H1 (cell line): ENCODE measurements at regions not wholly inside any gene's neighbourhood (a gene's known extent, or its start where the extent isn't known, plus 50 kb on each side); places are given as distances from the start of the nearest gene placed in this dataset.
A peak's percentile ranks its signal among the peaks of the same experiment; 100 is the strongest.

Source experiments
- CTCF ChIA-PET: fragments of 300-600 bp; sonication (Branson Sonifier 250); formaldehyde crosslinking; loops from one replicate; lab custom pipeline; 2021; ENCODE audit not compliant: partially characterized antibody; lab: Charles Lee
- POLR2A ChIA-PET: fragments of 300-600 bp; sonication (Branson Sonifier 250); formaldehyde crosslinking; loops from one replicate; lab custom pipeline; 2021; ENCODE audit warnings: inconsistent platforms; ENCODE audit not compliant: partially characterized antibody; lab: Charles Lee
- DNase-seq, 2 experiments: peaks; one replicate each; pipeline versions ENCODE4 v3.0.0 to v3.0.0-alpha.2; 2010 to 2022; ENCODE audit warnings: low spot score in 2 of 2, low read depth in 1 of 2, mixed read lengths in 1 of 2
- FAIRE-seq: peaks from 2 replicates; lab custom pipeline; 2011; peaks lifted over from hg19 to GRCh38; lab: Jason Lieb, UNC
- H2AFZ ChIP-seq: 2 replicates; pipeline ENCODE4 v1.8.1; 2012; ENCODE audit warnings: low read length, inconsistent platforms
- H2AK5ac ChIP-seq: 2 replicates; pipeline ENCODE4 v1.6.1; 2013; ENCODE audit warnings: low read depth, low read length
- H2BK120ac ChIP-seq: replicated peaks from 2 replicates; pipeline ENCODE3; 2013; ENCODE audit warnings: low read depth, low read length, inconsistent platforms
- H2BK12ac ChIP-seq: 2 replicates; pipeline ENCODE4 v1.6.1; 2013; ENCODE audit warnings: low read depth, low read length
- H2BK15ac ChIP-seq: 2 replicates; pipeline ENCODE4 v1.6.1; 2013; ENCODE audit warnings: low read length
- H2BK20ac ChIP-seq: 2 replicates; pipeline ENCODE4 v1.6.1; 2013; ENCODE audit warnings: low read length
- H2BK5ac ChIP-seq: 2 replicates; pipeline ENCODE4 v1.6.1; 2013; ENCODE audit warnings: low read depth, low read length
- H3K14ac ChIP-seq: 2 replicates; pipeline ENCODE4 v1.6.1; 2013; ENCODE audit warnings: inconsistent platforms; ENCODE audit not compliant: insufficient read length
- H3K18ac ChIP-seq: 2 replicates; pipeline ENCODE4 v1.6.1; 2013; ENCODE audit warnings: low read length; ENCODE audit errors: extremely low read depth
- H3K23ac ChIP-seq: 2 replicates; pipeline ENCODE4 v1.6.1; 2013; ENCODE audit warnings: inconsistent platforms; ENCODE audit not compliant: insufficient read length
- H3K23me2 ChIP-seq: 2 replicates; pipeline ENCODE4 v1.6.1; 2013; ENCODE audit warnings: low read depth, low read length
- H3K27ac ChIP-seq: 2 replicates; pipeline ENCODE4 v1.6.1; 2011; ENCODE audit warnings: low read depth, low read length, inconsistent platforms
- H3K27me3 ChIP-seq, 4 experiments: replicated peaks in 1 of 4; 1 replicate in 1 of 4; 2 replicates in 3 of 4; pipeline versions ENCODE4 v1.6.1 to v1.8.1; 2011 to 2013; ENCODE audit warnings: low read length in 3 of 4, mild to moderate bottlenecking in 3 of 4, inconsistent platforms in 2 of 4, mixed read lengths in 2 of 4, moderate library complexity in 1 of 4; ENCODE audit not compliant: control insufficient read depth in 3 of 4, insufficient read depth in 3 of 4; ENCODE audit errors: extremely low read depth in 1 of 4
- H3K36me3 ChIP-seq, 4 experiments: 2 replicates each; pipeline versions ENCODE4 v1.6.1 to v1.8.1; 2011 to 2013; ENCODE audit warnings: mild to moderate bottlenecking in 4 of 4, low read length in 3 of 4, moderate library complexity in 2 of 4, control low read depth in 1 of 4, inconsistent platforms in 1 of 4; ENCODE audit not compliant: insufficient read depth in 4 of 4, control insufficient read depth in 2 of 4
- H3K4ac ChIP-seq: replicated peaks from 2 replicates; pipeline ENCODE3; 2013; ENCODE audit warnings: low read length, low read depth, mixed read lengths, inconsistent platforms; ENCODE audit not compliant: insufficient read length
- H3K4me1 ChIP-seq, 4 experiments: replicated peaks in 1 of 4; 1 replicate in 1 of 4; 2 replicates in 3 of 4; pipeline versions ENCODE4 v1.6.1 to v1.8.1; 2011 to 2013; ENCODE audit warnings: low read length in 3 of 4, inconsistent platforms in 2 of 4, mixed read lengths in 1 of 4; ENCODE audit not compliant: insufficient read depth in 4 of 4, control insufficient read depth in 3 of 4
- H3K4me2 ChIP-seq, 2 experiments: 2 replicates each; pipeline versions ENCODE4 v1.6.1 to v1.8.1; 2011 to 2013; ENCODE audit warnings: low read depth in 2 of 2, low read length in 2 of 2, control low read depth in 1 of 2, inconsistent platforms in 1 of 2, mild to moderate bottlenecking in 1 of 2; ENCODE audit not compliant: insufficient read depth in 1 of 2
- H3K4me3 ChIP-seq, 4 experiments: fragments of 200-600, 300-600 bp in 1 of 4; sonication (generic), shearing (Covaris generic), sonication (Bioruptor Twin) in 1 of 4; 2 replicates each; pipeline versions ENCODE4 v1.5.1 to v1.8.1; 2011 to 2016; ENCODE audit warnings: low read length in 4 of 4, low read depth in 3 of 4, control low read depth in 2 of 4, inconsistent platforms in 2 of 4, mild to moderate bottlenecking in 2 of 4, mixed read lengths in 1 of 4, moderate library complexity in 1 of 4; ENCODE audit not compliant: insufficient read depth in 2 of 4; ENCODE audit errors: extremely low read depth in 1 of 4
- H3K56ac ChIP-seq: replicated peaks from 2 replicates; pipeline ENCODE3; 2013; ENCODE audit warnings: low read depth, mild to moderate bottlenecking, mixed read lengths, low read length, inconsistent platforms; ENCODE audit not compliant: insufficient read length
- H3K79me1 ChIP-seq: 2 replicates; pipeline ENCODE4 v1.6.1; 2013; ENCODE audit warnings: low read depth, low read length, control low read depth
- H3K79me2 ChIP-seq, 2 experiments: 2 replicates each; pipeline versions ENCODE4 v1.6.1 to v1.8.1; 2012 to 2013; ENCODE audit warnings: low read length in 2 of 2, mild to moderate bottlenecking in 2 of 2, inconsistent platforms in 1 of 2; ENCODE audit not compliant: insufficient read depth in 2 of 2, control insufficient read depth in 1 of 2
- H3K9ac ChIP-seq, 4 experiments: replicated peaks in 1 of 4; 1 replicate in 1 of 4; 2 replicates in 3 of 4; pipeline versions ENCODE4 v1.6.1 to v1.8.1; 2011 to 2013; ENCODE audit warnings: low read depth in 3 of 4, low read length in 3 of 4, control low read depth in 2 of 4, mild to moderate bottlenecking in 2 of 4, moderate library complexity in 2 of 4, inconsistent platforms in 1 of 4; ENCODE audit errors: extremely low read depth in 1 of 4
- H3K9me3 ChIP-seq, 2 experiments: 2 replicates each; pipeline versions ENCODE4 v1.6.1 to v1.8.1; 2012 to 2013; ENCODE audit warnings: mild to moderate bottlenecking in 2 of 2, moderate library complexity in 2 of 2, control low read depth in 1 of 2, inconsistent platforms in 1 of 2, low read depth in 1 of 2, low read length in 1 of 2, mixed read lengths in 1 of 2; ENCODE audit not compliant: insufficient read depth in 2 of 2
- H4K20me1 ChIP-seq, 2 experiments: replicated peaks in 1 of 2; 2 replicates each; pipeline versions ENCODE3 to v1.8.1; 2011 to 2013; ENCODE audit warnings: inconsistent platforms in 2 of 2, low read length in 2 of 2, mild to moderate bottlenecking in 1 of 2; ENCODE audit not compliant: insufficient read depth in 2 of 2, control insufficient read depth in 1 of 2
- H4K5ac ChIP-seq: 2 replicates; pipeline ENCODE4 v1.6.1; 2013; ENCODE audit warnings: low read length, low read depth, mixed read lengths, inconsistent platforms; ENCODE audit not compliant: insufficient read length
- H4K8ac ChIP-seq: 2 replicates; pipeline ENCODE4 v1.8.0; 2013; ENCODE audit warnings: mild to moderate bottlenecking, moderate library complexity, low read length, inconsistent platforms; ENCODE audit not compliant: insufficient read depth; ENCODE audit errors: extremely low read depth
- H4K91ac ChIP-seq: replicated peaks from 2 replicates; pipeline ENCODE3; 2013; ENCODE audit warnings: low read length, mixed read lengths, inconsistent platforms; ENCODE audit not compliant: insufficient read length
- GABPA ChIP-seq: IDR thresholded peaks from 2 replicates; pipeline ENCODE4 v1.6.1; 2011; ENCODE audit warnings: mild to moderate bottlenecking, low read length, moderate library complexity, borderline replicate concordance; ENCODE audit not compliant: insufficient read depth
- KDM1A ChIP-seq: fragments of 200-600, 300-600 bp; sonication (generic); IDR thresholded peaks from 2 replicates; pipeline ENCODE4 v1.7.1; 2016; ENCODE audit warnings: mild to moderate bottlenecking, low read length, borderline replicate concordance
- WGBS, 2 experiments: shearing (Covaris generic) in 1 of 2; methylation state at CpG; one replicate each; pipeline versions ENCODE4 v1.1.6 to v1.1.7; 2013 to 2015; ENCODE audit warnings: low lambda C conversion rate in 2 of 2, mixed read lengths in 2 of 2, inconsistent platforms in 1 of 2, low coverage in 1 of 2, missing lambda C conversion rate in 1 of 2; ENCODE audit not compliant: insufficient replicate concordance in 2 of 2, insufficient coverage in 1 of 2, insufficient read length in 1 of 2; ENCODE audit errors: extremely low coverage in 1 of 2, missing lambda C conversion rate in 1 of 2; 5-methylcytosine and 5-hydroxymethylcytosine counted together

- no peak overlapping the region for H2BK120ac ChIP-seq
- no peak overlapping the region for H2AFZ ChIP-seq
- no peak overlapping the region for H3K56ac ChIP-seq
- H3K27me3 ChIP-seq, result no peaks in the 10 kb centered on the region
- no peaks in the 10 kb centered on the region for H3K9me3 ChIP-seq
- no peak overlapping the region for H3K9ac ChIP-seq
- H3K79me1 ChIP-seq, result no peaks in the 10 kb centered on the region
- H4K20me1 ChIP-seq, result no peaks in the 10 kb centered on the region
- no peak overlapping the region for H3K27ac ChIP-seq
- peaks cover 2% of the 10 kb centered on the region; the same call in 1 of the 2 replicates for H3K23me2 ChIP-seq
- no peak overlapping the region for H3K4ac ChIP-seq
- no peak overlapping the region for H3K4me2 ChIP-seq
- CTCF ChIA-PET, result interaction anchor here (0.6 to 2.5 kb wide), 3 partner anchors 16 to 102 kb away, joined by 3 to 11 read pairs (median 6); no protein-coding TSS in a partner anchor
- 0 out of 2 replicates have a peak overlapping the region, but pooled peaks have one; percentile 18 for H2BK5ac ChIP-seq
- no peak overlapping the region for H2AK5ac ChIP-seq
- H3K23ac ChIP-seq, result no peak overlapping the region
- H3K4me1 ChIP-seq, result peaks cover 0 to 3% (median 0%) of the 10 kb centered on the region in 4 experiments; a peak in 4 of 7 replicates
- H3K14ac ChIP-seq, result no peak overlapping the region
- no peak overlapping the region for H2BK20ac ChIP-seq
- DNase-seq (no peak), FAIRE-seq (no peak)
- H3K36me3 ChIP-seq, result no peaks in the 10 kb centered on the region
- TF ChIP-seq KDM1A, result no peak
- no peak for TF ChIP-seq GABPA
- no peak overlapping the region for H2BK12ac ChIP-seq
- no peaks in the 10 kb centered on the region for H3K79me2 ChIP-seq
- POLR2A ChIA-PET, result no interaction called here
- H2BK15ac ChIP-seq, result peak overlapping the region; percentile 12; the same call in 1 of the 2 replicates
- H3K18ac ChIP-seq, result no peak overlapping the region
- H4K8ac ChIP-seq, result no peak overlapping the region; the same call in 1 of the 2 replicates
- H4K5ac ChIP-seq, result no peak overlapping the region
- no peak overlapping the region for H3K4me3 ChIP-seq
- peak overlapping the region; percentile 52 for H4K91ac ChIP-seq
- WGBS, 2 experiments, result 93% methylated on average over 14 of the region's 16 CpGs; no CpG with 5 or more reads in 1 of the 2 experiments
Observed at GRCh38 chr10:131771634-131772358, 129.0 kb upstream of the PPP2R2D start.
